Left ventricle myocardium inferior (tissue), 1 donor: ENCODE measurements at regions not wholly inside any gene's neighbourhood (a gene's known extent, or its start where the extent isn't known, plus 50 kb on each side); places are given as distances from the start of the nearest gene placed in this dataset.

Experiments
- DNase-seq: peaks from one replicate; pipeline ENCODE4 v3.0.0-alpha.2; 2020
- H3K27ac ChIP-seq: fragments of 200-600 bp; replicated peaks from 2 replicates; pipeline ENCODE4 v1.8.0; 2021
- H3K27me3 ChIP-seq: fragments of 200-600 bp; 2 replicates; pipeline ENCODE4 v1.8.0; 2021; ENCODE audit warnings: low read depth
- H3K36me3 ChIP-seq: fragments of 200-600 bp; 2 replicates; pipeline ENCODE4 v1.8.0; 2021
- H3K4me1 ChIP-seq: fragments of 200-600 bp; 2 replicates; pipeline ENCODE4 v1.8.0; 2021
- H3K4me3 ChIP-seq: fragments of 200-600 bp; 2 replicates; pipeline ENCODE4 v1.8.0; 2021; ENCODE audit warnings: mild to moderate bottlenecking, moderate library complexity
- H3K9me3 ChIP-seq: fragments of 200-600 bp; replicated peaks from 2 replicates; pipeline ENCODE4 v1.8.0; 2021
- intact Hi-C: fragments of 100-400 bp; cut with micrococcal nuclease; formaldehyde crosslinking; loops from one replicate; pipeline ENCODE4 v1.11.0; 2022
- TF ChIP-seq, protein P1 (sequence below): fragments of 200-600 bp; IDR thresholded peaks from 2 replicates; pipeline ENCODE4 v1.8.0; 2021; ENCODE audit warnings: antibody characterized with exemption, mild to moderate bottlenecking, borderline replicate concordance
- donor health status: DM: no; HTN: yes; CAD: no; lungs with severe emphysema.

DNA sequence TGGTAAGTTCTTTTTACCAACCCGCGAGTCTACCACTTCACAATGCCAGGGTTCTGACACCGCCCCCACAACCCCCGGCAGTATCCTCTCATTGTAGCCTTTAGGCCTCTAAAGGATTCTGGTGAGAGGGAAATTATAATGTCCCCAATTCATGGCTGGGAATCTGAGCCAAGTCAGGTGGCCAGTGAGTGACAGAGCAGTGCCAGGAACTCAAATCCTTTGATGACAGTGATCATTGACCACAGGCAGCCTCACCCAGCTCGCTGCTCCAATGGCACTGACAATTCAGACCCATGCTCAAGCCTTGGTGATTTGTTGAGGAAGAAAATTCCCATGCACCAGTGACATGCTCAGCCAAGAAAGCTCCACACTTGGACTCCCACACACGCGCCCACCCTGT, 63.4 kb upstream of the CSF1 start:
- Histone ChIP-seq H3K27ac (no peak overlapping the region), H3K4me3 (no peak overlapping the region), H3K36me3 (no peaks in the 10 kb centered on the region), H3K27me3 (no peaks in the 10 kb centered on the region), H3K9me3 (no peaks in the 10 kb centered on the region), H3K4me1 (peaks cover 19% of the 10 kb centered on the region)
- DNase-seq, result no peak
- intact Hi-C loops, result no loop called here
- TF ChIP-seq, protein P1, sequence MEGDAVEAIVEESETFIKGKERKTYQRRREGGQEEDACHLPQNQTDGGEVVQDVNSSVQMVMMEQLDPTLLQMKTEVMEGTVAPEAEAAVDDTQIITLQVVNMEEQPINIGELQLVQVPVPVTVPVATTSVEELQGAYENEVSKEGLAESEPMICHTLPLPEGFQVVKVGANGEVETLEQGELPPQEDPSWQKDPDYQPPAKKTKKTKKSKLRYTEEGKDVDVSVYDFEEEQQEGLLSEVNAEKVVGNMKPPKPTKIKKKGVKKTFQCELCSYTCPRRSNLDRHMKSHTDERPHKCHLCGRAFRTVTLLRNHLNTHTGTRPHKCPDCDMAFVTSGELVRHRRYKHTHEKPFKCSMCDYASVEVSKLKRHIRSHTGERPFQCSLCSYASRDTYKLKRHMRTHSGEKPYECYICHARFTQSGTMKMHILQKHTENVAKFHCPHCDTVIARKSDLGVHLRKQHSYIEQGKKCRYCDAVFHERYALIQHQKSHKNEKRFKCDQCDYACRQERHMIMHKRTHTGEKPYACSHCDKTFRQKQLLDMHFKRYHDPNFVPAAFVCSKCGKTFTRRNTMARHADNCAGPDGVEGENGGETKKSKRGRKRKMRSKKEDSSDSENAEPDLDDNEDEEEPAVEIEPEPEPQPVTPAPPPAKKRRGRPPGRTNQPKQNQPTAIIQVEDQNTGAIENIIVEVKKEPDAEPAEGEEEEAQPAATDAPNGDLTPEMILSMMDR, result no peak

DNA sequence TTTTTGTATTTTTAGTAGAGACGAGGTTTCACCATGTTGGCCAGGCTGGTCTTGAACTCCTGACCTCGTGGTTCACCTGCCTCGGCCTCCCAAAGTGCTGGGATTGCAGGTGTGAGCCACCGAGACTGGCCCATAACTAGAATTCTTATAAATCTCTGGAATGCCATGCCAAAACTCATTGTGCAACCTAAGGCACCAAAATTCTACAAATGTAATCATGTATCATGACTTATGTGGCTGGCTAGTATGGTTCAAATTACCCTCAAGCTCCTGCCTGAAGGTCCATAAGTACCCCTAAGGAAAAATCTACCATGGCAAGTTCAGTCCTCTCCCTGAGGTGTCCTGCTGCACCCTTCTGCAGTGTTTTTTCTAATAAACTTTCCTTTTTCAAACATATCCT, 63.8 kb upstream of the CSF1 start:
- no peaks in the 10 kb centered on the region for H3K27me3 ChIP-seq
- TF ChIP-seq, protein P1, result no peak
- no peak overlapping the region for H3K4me3 ChIP-seq
- intact Hi-C loops, result no loop called here
- H3K36me3 ChIP-seq, result no peaks in the 10 kb centered on the region
- peaks cover 15% of the 10 kb centered on the region for H3K4me1 ChIP-seq
- no peak overlapping the region for H3K27ac ChIP-seq
- no peaks in the 10 kb centered on the region for H3K9me3 ChIP-seq
- DNase-seq, result no peak

DNA sequence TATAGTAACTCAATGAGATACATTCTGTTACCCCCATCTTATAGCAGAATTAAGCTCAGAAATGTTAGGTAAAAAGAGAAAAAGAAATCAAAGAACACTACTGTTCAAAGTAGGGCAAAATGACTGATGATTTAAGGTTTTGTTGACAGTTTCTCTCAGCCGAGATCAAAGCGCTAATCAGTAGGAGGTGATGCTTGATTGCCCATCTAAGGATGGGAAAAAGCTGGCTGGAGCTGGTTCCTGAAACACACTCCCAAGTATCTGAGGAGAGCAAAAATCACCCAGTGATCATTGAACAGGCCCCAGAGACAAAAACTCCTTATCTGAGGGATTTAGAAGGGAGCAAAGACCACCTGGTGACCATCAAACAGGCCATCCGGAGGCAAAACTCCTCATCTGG, 64.5 kb upstream of the CSF1 start:
- Histone ChIP-seq H3K9me3 (no peaks in the 10 kb centered on the region), H3K27me3 (no peaks in the 10 kb centered on the region), H3K4me1 (peaks cover 8% of the 10 kb centered on the region), H3K4me3 (no peak overlapping the region), H3K36me3 (no peaks in the 10 kb centered on the region), H3K27ac (no peak overlapping the region)
- intact Hi-C loops, result no loop called here
- TF ChIP-seq, protein P1, result no peak
- DNase-seq, result no peak

DNA sequence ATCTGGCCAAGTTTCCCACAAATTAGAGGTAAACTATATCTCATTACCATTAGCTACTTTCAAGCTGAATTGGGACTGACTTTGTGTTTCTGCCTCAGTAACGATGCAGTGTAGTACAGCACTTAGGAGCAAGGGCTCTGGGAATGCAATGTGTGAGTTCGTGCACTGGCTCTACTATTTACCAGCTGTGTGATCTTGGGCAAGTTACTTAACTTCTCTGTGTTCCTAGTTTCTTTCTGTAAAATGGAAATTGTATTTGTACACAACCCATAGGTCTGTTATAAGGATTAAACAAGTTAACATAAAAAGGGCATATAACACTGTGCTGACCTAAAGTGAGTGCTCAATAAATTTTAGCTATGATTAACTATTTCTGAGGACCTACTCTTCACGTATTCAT, 65.0 kb upstream of the CSF1 start:
- H3K36me3 ChIP-seq, result no peaks in the 10 kb centered on the region
- intact Hi-C loops, result no loop called here
- H3K4me3 ChIP-seq, result no peak overlapping the region
- DNase-seq, result no peak
- TF ChIP-seq, protein P1, result no peak
- no peaks in the 10 kb centered on the region for H3K27me3 ChIP-seq
- no peak overlapping the region for H3K27ac ChIP-seq
- peaks cover 8% of the 10 kb centered on the region for H3K4me1 ChIP-seq
- no peaks in the 10 kb centered on the region for H3K9me3 ChIP-seq

DNA sequence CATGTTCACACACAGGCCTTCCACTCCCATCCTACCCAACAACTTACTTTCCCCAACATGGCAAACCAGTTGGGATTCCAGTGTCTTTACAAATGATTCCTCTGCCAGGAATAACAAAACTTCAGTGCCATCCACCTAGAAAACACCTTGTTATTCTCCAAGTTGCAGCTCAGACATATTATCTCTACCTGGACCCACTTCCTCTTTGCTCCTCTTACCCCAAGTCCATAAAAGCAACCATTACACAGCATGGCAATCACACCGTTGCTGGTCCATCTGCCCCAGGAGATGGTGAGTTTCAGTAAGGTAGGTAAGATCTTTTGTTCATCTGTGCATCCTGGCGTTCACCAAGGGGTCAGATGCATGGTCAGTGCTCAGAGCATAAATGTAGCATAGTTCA, 66.0 kb upstream of the CSF1 start:
- intact Hi-C loops, result no loop called here
- Histone ChIP-seq H3K9me3 (no peaks in the 10 kb centered on the region), H3K4me3 (no peak overlapping the region), H3K4me1 (peaks cover 15% of the 10 kb centered on the region), H3K36me3 (no peaks in the 10 kb centered on the region), H3K27me3 (no peaks in the 10 kb centered on the region), H3K27ac (no peak overlapping the region)
- DNase-seq, result no peak
- TF ChIP-seq, protein P1, result no peak
